ENCODE measurements at regions not wholly inside any gene's neighbourhood (a gene's known extent, or its start where the extent isn't known, plus 50 kb on each side); places are given as distances from the start of the nearest gene placed in this dataset.
A peak's percentile ranks its signal among the peaks of the same experiment; 100 is the strongest.
"Not testable (repeated sequence)": the region's sequence is repeated elsewhere in the genome, so short reads cannot be mapped to it uniquely, and the experiment has no call there.

- peak; percentile 98 for DNase-seq (ENCODE audit: low read depth)
- Histone ChIP-seq H3K4me3 (ENCODE audit: low read depth, low read length) (no peak overlapping the region), H3K27me3 (ENCODE audit: control insufficient read depth, insufficient read depth, low read length) (no peaks in the 10 kb centered on the region), H3K36me3 (ENCODE audit: control insufficient read depth, insufficient read depth, low read length) (no peaks in the 10 kb centered on the region)
- TF ChIP-seq CTCF (IDR thresholded peaks at IDR 0.05; ENCODE audit: insufficient read depth, low read length, severe bottlenecking): no peak
- FAIRE-seq: peak; percentile 23
Observed at GRCh38 chr3:196135693-196136639, 54.1 kb upstream of the TFRC start.

DNA sequence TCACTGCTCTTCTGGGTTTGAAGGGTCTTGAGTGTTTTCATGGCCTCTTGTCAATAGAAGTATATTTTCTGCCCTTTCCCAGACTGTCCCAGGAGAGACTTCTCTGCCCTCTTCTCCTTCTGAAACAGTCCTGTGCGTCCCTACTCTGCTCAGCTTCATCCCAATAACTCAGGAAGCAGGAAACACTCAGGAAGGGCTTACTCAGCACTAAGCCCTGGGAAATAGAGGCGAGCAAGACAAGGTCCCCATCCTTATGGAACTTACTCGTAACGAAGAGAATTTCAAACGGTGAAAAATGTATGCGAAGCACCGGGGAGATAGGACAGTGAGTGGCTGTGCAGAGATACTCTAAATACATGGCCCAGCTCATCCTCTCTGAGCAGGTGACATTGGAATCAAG lies 52.8 kb upstream of the TFRC start:
- H3K4me3 ChIP-seq (ENCODE audit: low read depth, low read length): no peak overlapping the region
- TF ChIP-seq CTCF (IDR thresholded peaks at IDR 0.05; ENCODE audit: insufficient read depth, low read length, severe bottlenecking): no peak
- no peaks in the 10 kb centered on the region for H3K27me3 ChIP-seq (ENCODE audit: control insufficient read depth, insufficient read depth, low read length)
- FAIRE-seq (no peak), DNase-seq (ENCODE audit: low read depth) (no peak)
- H3K36me3 ChIP-seq (ENCODE audit: control insufficient read depth, insufficient read depth, low read length): no peaks in the 10 kb centered on the region

DNA sequence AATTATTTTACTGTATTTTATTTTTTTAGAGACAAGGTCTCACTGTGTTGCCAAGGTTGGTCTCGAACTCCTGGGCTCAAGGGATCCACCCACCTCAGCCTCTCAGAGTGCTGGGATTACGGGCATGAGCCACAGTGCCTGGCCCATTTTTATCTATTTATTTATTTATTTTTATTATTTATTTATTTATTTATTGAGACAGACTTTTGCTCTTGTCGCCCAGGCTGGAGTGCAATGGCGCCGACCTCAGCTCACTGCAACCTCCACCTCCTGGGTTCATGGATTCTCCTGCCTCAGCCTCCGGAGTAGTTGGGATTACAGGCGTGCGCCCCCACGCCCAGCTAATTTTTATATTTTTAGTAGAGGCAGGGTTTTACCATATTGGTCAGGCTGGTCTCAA lies 52.0 kb upstream of the TFRC start:
- FAIRE-seq; H3K27me3 ChIP-seq (ENCODE audit: control insufficient read depth, insufficient read depth, low read length); DNase-seq (ENCODE audit: low read depth); H3K36me3 ChIP-seq (ENCODE audit: control insufficient read depth, insufficient read depth, low read length); H3K4me3 ChIP-seq (ENCODE audit: low read depth, low read length): not testable (repeated sequence)

DNA sequence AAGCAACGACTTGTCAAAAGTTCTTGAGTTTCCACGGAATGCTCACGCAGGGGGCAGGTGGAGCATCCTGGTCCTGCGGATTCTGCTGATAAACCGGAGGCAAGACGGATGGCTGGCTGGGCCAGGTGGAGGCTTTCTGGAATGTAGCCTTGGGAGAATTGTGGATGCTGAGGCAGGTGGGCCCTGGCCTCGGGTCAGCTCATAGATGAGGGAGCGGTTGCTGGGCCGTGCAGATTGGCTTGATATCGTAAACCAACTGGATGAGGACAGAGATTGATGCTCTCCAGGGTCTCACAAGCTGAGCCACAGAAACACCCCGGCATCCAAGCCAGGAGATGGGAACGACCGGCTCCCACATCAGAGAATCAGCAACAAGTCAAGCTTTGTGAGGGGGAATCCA lies 50.0 kb upstream of the TFRC start:
- DNase-seq (ENCODE audit: low read depth) (no peak), FAIRE-seq (no peak)
- Histone ChIP-seq H3K36me3 (ENCODE audit: control insufficient read depth, insufficient read depth, low read length) (no peaks in the 10 kb centered on the region), H3K4me3 (ENCODE audit: low read depth, low read length) (no peak overlapping the region), H3K27me3 (ENCODE audit: control insufficient read depth, insufficient read depth, low read length) (no peaks in the 10 kb centered on the region)
- TF ChIP-seq CTCF (IDR thresholded peaks at IDR 0.05; ENCODE audit: insufficient read depth, low read length, severe bottlenecking): no peak
